IMR-90 (cell line): ENCODE measurements at regions not wholly inside any gene's neighbourhood (a gene's known extent, or its start where the extent isn't known, plus 50 kb on each side); places are given as distances from the start of the nearest gene placed in this dataset.

Experiments used
- ATAC-seq: fragments of 200-7000 bp; cut with Tn5 transposase; 2 replicates; pipeline ENCODE4 v1.9.1; 2020; ENCODE audit warnings: low read depth, mild to moderate bottlenecking, moderate library complexity
- BruUV-seq: library from RNA; stranded (reverse); fragments of 400-500 nt; replicated peaks from 2 replicates; lab custom pipeline; 2021; lab: Mats Ljungman, UMichigan
- CTCF ChIA-PET: fragments of 300-600 bp; formaldehyde crosslinking; extraction: SDS; loops from one replicate; lab custom pipeline; 2021; ENCODE audit warnings: antibody characterized with exemption; lab: Yijun Ruan, JAX
- POLR2A ChIA-PET: fragments of 300-600 bp; sonication (Branson Sonifier 250); formaldehyde crosslinking; loops from one replicate; lab custom pipeline; 2022; ENCODE audit warnings: antibody characterized with exemption; ENCODE audit not compliant: unreplicated experiment; lab: Charles Lee
- DNase-seq: peaks from one replicate; pipeline ENCODE4 v3.0.0; 2013
- H2AFZ ChIP-seq: replicated peaks from 2 replicates; pipeline ENCODE3; 2013; ENCODE audit warnings: low read length, mild to moderate bottlenecking; ENCODE audit not compliant: poor library complexity
- H2AK5ac ChIP-seq: 2 replicates; pipeline ENCODE4 v1.6.1; 2013; ENCODE audit warnings: low read depth, low read length, inconsistent platforms
- H2AK9ac ChIP-seq: replicated peaks from 2 replicates; pipeline ENCODE3; 2013; ENCODE audit warnings: mild to moderate bottlenecking, low read depth, low read length, moderate library complexity; ENCODE audit not compliant: poor library complexity
- H2BK120ac ChIP-seq: 2 replicates; pipeline ENCODE4 v1.6.1; 2013; ENCODE audit warnings: low read depth, low read length, inconsistent platforms
- H2BK15ac ChIP-seq: 3 replicates; pipeline ENCODE4 v1.6.1; 2013; ENCODE audit warnings: low read depth, low read length, inconsistent platforms
- H2BK20ac ChIP-seq: 2 replicates; pipeline ENCODE4 v1.6.1; 2013; ENCODE audit warnings: low read depth, mild to moderate bottlenecking, inconsistent platforms, low read length, moderate library complexity
- H2BK5ac ChIP-seq: 2 replicates; pipeline ENCODE4 v1.6.1; 2013; ENCODE audit warnings: mild to moderate bottlenecking, low read depth, low read length, inconsistent platforms; ENCODE audit not compliant: poor library complexity, severe bottlenecking
- H3K14ac ChIP-seq: replicated peaks from 2 replicates; pipeline ENCODE4 v1.6.1; 2013; ENCODE audit warnings: low read depth, low read length, inconsistent platforms
- H3K18ac ChIP-seq: 2 replicates; pipeline ENCODE4 v1.6.1; 2013; ENCODE audit warnings: low read depth, low read length, control low read depth
- H3K23ac ChIP-seq: 2 replicates; pipeline ENCODE4 v1.6.1; 2013; ENCODE audit warnings: low read depth, low read length, inconsistent platforms
- H3K27ac ChIP-seq: 2 replicates; pipeline ENCODE4 v1.5.1; 2013; ENCODE audit warnings: mild to moderate bottlenecking, control low read depth, low read length; ENCODE audit not compliant: insufficient read depth
- H3K27me3 ChIP-seq: 2 replicates; pipeline ENCODE4 v1.6.1; 2013; ENCODE audit warnings: low read length; ENCODE audit not compliant: control insufficient read depth, insufficient read depth
- H3K36me3 ChIP-seq: 2 replicates; pipeline ENCODE4 v1.6.1; 2013; ENCODE audit warnings: low read length, mixed read lengths; ENCODE audit not compliant: control insufficient read depth, insufficient read depth
- H3K4ac ChIP-seq: 2 replicates; pipeline ENCODE4 v1.6.1; 2013; ENCODE audit warnings: low read depth, low read length, inconsistent platforms
- H3K4me1 ChIP-seq: 2 replicates; pipeline ENCODE4 v1.6.1; 2013; ENCODE audit warnings: low read length, mixed read lengths; ENCODE audit not compliant: control insufficient read depth, insufficient read depth
- H3K4me2 ChIP-seq: 2 replicates; pipeline ENCODE4 v1.6.1; 2013; ENCODE audit warnings: low read depth, mild to moderate bottlenecking, control low read depth, low read length, moderate library complexity
- H3K4me3 ChIP-seq: 2 replicates; pipeline ENCODE4 v1.5.1; 2013; ENCODE audit warnings: low read depth, mild to moderate bottlenecking, control low read depth, low read length, moderate library complexity; ENCODE audit not compliant: insufficient read depth
- H3K56ac ChIP-seq: 2 replicates; pipeline ENCODE4 v1.6.1; 2013; ENCODE audit warnings: low read length, inconsistent platforms; ENCODE audit not compliant: insufficient read depth; ENCODE audit errors: extremely low read depth
- H3K79me1 ChIP-seq, 2 experiments: 2 replicates each; pipeline ENCODE4 v1.6.1; 2013; ENCODE audit warnings: low read length in 2 of 2, inconsistent platforms in 1 of 2, low read depth in 1 of 2
- H3K9ac ChIP-seq: 2 replicates; pipeline ENCODE4 v1.6.1; 2013; ENCODE audit warnings: low read depth, low read length, control low read depth
- H3K9me1 ChIP-seq: 2 replicates; pipeline ENCODE4 v1.6.1; 2013; ENCODE audit warnings: low read length, inconsistent platforms; ENCODE audit not compliant: insufficient read depth
- H3K9me3 ChIP-seq: 2 replicates; pipeline ENCODE4 v1.6.1; 2013; ENCODE audit warnings: low read length; ENCODE audit not compliant: control insufficient read depth, insufficient read depth
- H4K20me1 ChIP-seq: 2 replicates; pipeline ENCODE4 v1.6.1; 2013; ENCODE audit warnings: low read length, inconsistent platforms; ENCODE audit not compliant: insufficient read depth
- H4K5ac ChIP-seq: 2 replicates; pipeline ENCODE4 v1.6.1; 2013; ENCODE audit warnings: mild to moderate bottlenecking, low read depth, low read length, control low read depth
- H4K8ac ChIP-seq, 2 experiments: 2 replicates each; pipeline ENCODE4 v1.6.1; 2013; ENCODE audit warnings: low read depth in 2 of 2, low read length in 2 of 2, control low read depth in 1 of 2, inconsistent platforms in 1 of 2
- H4K91ac ChIP-seq: 2 replicates; pipeline ENCODE4 v1.6.1; 2013; ENCODE audit warnings: low read depth, low read length, inconsistent platforms; ENCODE audit not compliant: insufficient read depth
- BHLHE40 ChIP-seq: fragments of 150-350 bp; IDR thresholded peaks from 2 replicates; pipeline ENCODE4 v1.6.1; 2016; ENCODE audit warnings: mild to moderate bottlenecking, low read depth, low read length
- CHD1 ChIP-seq: IDR thresholded peaks from 2 replicates; pipeline ENCODE4 v1.6.1; 2012; ENCODE audit warnings: low read depth, low read length, improper control_type of control experiment
- CTCF ChIP-seq: conservative IDR thresholded peaks from 2 replicates; pipeline ENCODE4 v1.5.1; 2012; ENCODE audit warnings: mild to moderate bottlenecking, low read depth, low read length, improper control_type of control experiment
- ELK1 ChIP-seq: fragments of 150-350 bp; IDR thresholded peaks from 2 replicates; pipeline ENCODE4 v1.6.1; 2016; ENCODE audit warnings: low read depth, mild to moderate bottlenecking, low read length, moderate library complexity, borderline replicate concordance
- FOS ChIP-seq: fragments of 150-350 bp; IDR thresholded peaks from 2 replicates; pipeline ENCODE4 v1.6.1; 2016; ENCODE audit warnings: low read depth, low read length
- MAZ ChIP-seq: IDR thresholded peaks from 2 replicates; pipeline ENCODE4 v1.6.1; 2012; ENCODE audit warnings: low read depth, mild to moderate bottlenecking, low read length, improper control_type of control experiment, moderate library complexity, borderline replicate concordance
- MXI1 ChIP-seq: IDR thresholded peaks from 2 replicates; pipeline ENCODE4 v1.6.1; 2012; ENCODE audit warnings: low read depth, mild to moderate bottlenecking, low read length, moderate library complexity, borderline replicate concordance
- NFE2L2 ChIP-seq: fragments of 150-350 bp; IDR thresholded peaks from 2 replicates; pipeline ENCODE4 v1.6.1; 2016; ENCODE audit warnings: low read depth, mild to moderate bottlenecking, low read length
- RAD21 ChIP-seq: IDR thresholded peaks from 2 replicates; pipeline ENCODE4 v1.6.1; 2012; ENCODE audit warnings: low read length, improper control_type of control experiment
- USF2 ChIP-seq: fragments of 150-350 bp; IDR thresholded peaks from 2 replicates; pipeline ENCODE4 v1.6.1; 2017; ENCODE audit warnings: mild to moderate bottlenecking, antibody characterized with exemption, low read length, low read depth
- WGBS, 2 experiments: methylation state at CpG; one replicate each; pipeline versions ENCODE4 v1.1.5 to v1.1.7; 2013; ENCODE audit warnings: missing lambda C conversion rate in 2 of 2; ENCODE audit not compliant: insufficient read length in 1 of 2; ENCODE audit errors: extremely low coverage in 2 of 2; 5-methylcytosine and 5-hydroxymethylcytosine counted together
- dilution Hi-C: fragments of 300-500 bp; cut with HindIII; formaldehyde crosslinking; loops from one replicate; pipeline ENCODE4 v1.14.3; 2018; ENCODE audit warnings: low sequenced_read_pairs; ENCODE audit not compliant: unreplicated experiment
- in situ Hi-C: fragments of 300-500 bp; cut with MboI; formaldehyde crosslinking; loops from 3 replicates; pipeline ENCODE4 v1.14.3; 2019; ENCODE audit warnings: low sequenced_read_pairs, inconsistent platforms, mixed read lengths
- intact Hi-C: fragments of 100-400 bp; cut with micrococcal nuclease; formaldehyde crosslinking; loops from 2 replicates; pipeline ENCODE4 v1.10.0; 2022

- no peak overlapping the region for H3K9ac ChIP-seq
- no peaks in the 10 kb centered on the region for H3K79me1 ChIP-seq
- BruUV-seq, result no TSS peak
- H3K27me3 ChIP-seq, result no peaks in the 10 kb centered on the region; the same call in 1 of the 2 replicates
- H2AK5ac ChIP-seq, result no peak overlapping the region
- no peak overlapping the region for H3K56ac ChIP-seq
- H2AK9ac ChIP-seq, result no peak overlapping the region
- no peak overlapping the region for H3K14ac ChIP-seq
- H2BK20ac ChIP-seq, result no peak overlapping the region
- no peaks in the 10 kb centered on the region for H3K36me3 ChIP-seq
- dilution Hi-C loops (no loop called here), in situ Hi-C loops (no loop called here), intact Hi-C loops (no loop called here)
- no peak overlapping the region for H2AFZ ChIP-seq
- H4K91ac ChIP-seq, result no peak overlapping the region
- H4K20me1 ChIP-seq, result no peaks in the 10 kb centered on the region
- H2BK15ac ChIP-seq, result no peak overlapping the region
- no peaks in the 10 kb centered on the region for H3K9me3 ChIP-seq
- no peak overlapping the region for H3K18ac ChIP-seq
- no peak overlapping the region for H3K4me2 ChIP-seq
- WGBS, 2 experiments, result no CpG with 5 or more reads among the region's 1 CpG
- no peaks in the 10 kb centered on the region for H3K4me1 ChIP-seq
- H2BK120ac ChIP-seq, result no peak overlapping the region
- no peaks in the 10 kb centered on the region for H3K9me1 ChIP-seq
- no peak overlapping the region for H2BK5ac ChIP-seq
- no peak overlapping the region for H4K5ac ChIP-seq
- CTCF ChIA-PET, result no interaction called here
- POLR2A ChIA-PET, result no interaction called here
- H4K8ac ChIP-seq, result no peak overlapping the region
- no peak overlapping the region for H3K4me3 ChIP-seq
- ATAC-seq, result no peak
- TF ChIP-seq MAZ (no peak), CTCF (no peak), FOS (no peak), USF2 (no peak), ELK1 (no peak), RAD21 (no peak), NFE2L2 (no peak), MXI1 (no peak), CHD1 (no peak), BHLHE40 (no peak)
- no peak overlapping the region for H3K4ac ChIP-seq
- H3K23ac ChIP-seq, result no peak overlapping the region
- DNase-seq, result no peak
- no peak overlapping the region for H3K27ac ChIP-seq
Measured at GRCh38 chr3:81869382-81869781, 107.9 kb upstream of the GBE1 start.
